SJCRH30 (cell line): ENCODE measurements at regions not wholly inside any gene's neighbourhood (a gene's known extent, or its start where the extent isn't known, plus 50 kb on each side); places are given as distances from the start of the nearest gene placed in this dataset.

Source experiments
- DNase-seq, 2 experiments: peaks; one replicate each; pipeline ENCODE4 v3.0.0-alpha.2; 2015 to 2020
- H3K27ac ChIP-seq: fragments of 250-450 bp; sonication (Bioruptor Pico); 2 replicates; pipeline ENCODE4 v1.5.1; 2020; ENCODE audit warnings: mild to moderate bottlenecking, moderate library complexity
- H3K27me3 ChIP-seq: fragments of 250-450 bp; sonication (Bioruptor Pico); 2 replicates; pipeline ENCODE4 v1.5.1; 2020; ENCODE audit warnings: mild to moderate bottlenecking, moderate library complexity
- H3K36me3 ChIP-seq: fragments of 250-450 bp; sonication (Bioruptor Pico); 2 replicates; pipeline ENCODE4 v1.5.1; 2020; ENCODE audit warnings: mild to moderate bottlenecking, moderate library complexity
- H3K4me1 ChIP-seq: fragments of 250-450 bp; sonication (Bioruptor Pico); 2 replicates; pipeline ENCODE4 v1.5.1; 2020; ENCODE audit warnings: mild to moderate bottlenecking, moderate library complexity
- H3K4me3 ChIP-seq: fragments of 250-450 bp; sonication (Bioruptor Pico); 2 replicates; pipeline ENCODE4 v1.5.1; 2020; ENCODE audit warnings: mild to moderate bottlenecking, moderate library complexity
- H3K9me3 ChIP-seq: fragments of 250-450 bp; sonication (Bioruptor Pico); replicated peaks from 2 replicates; pipeline ENCODE4 v1.5.1; 2020; ENCODE audit warnings: mild to moderate bottlenecking, moderate library complexity

- DNase-seq = peak; percentile 15 to 36
- Histone ChIP-seq H3K4me3 (no peak overlapping the region), H3K9me3 (no peaks in the 10 kb centered on the region), H3K4me1 (peaks cover 25% of the 10 kb centered on the region), H3K27ac (peak overlapping the region; percentile 24; the same call in 1 of the 2 replicates), H3K27me3 (no peaks in the 10 kb centered on the region), H3K36me3 (no peaks in the 10 kb centered on the region)
Measured at GRCh38 chr6:148146717-148147462, 195.7 kb upstream of the SASH1 start.

- H3K4me3 ChIP-seq = no peak overlapping the region
- no peaks in the 10 kb centered on the region for H3K9me3 ChIP-seq
- no peaks in the 10 kb centered on the region for H3K27me3 ChIP-seq
- peak in 1 of 2 experiments; percentile 67 for DNase-seq
- no peaks in the 10 kb centered on the region for H3K36me3 ChIP-seq
- peaks cover 30% of the 10 kb centered on the region for H3K4me1 ChIP-seq
- peak overlapping the region; percentile 24; the same call in 1 of the 2 replicates for H3K27ac ChIP-seq
Measured at GRCh38 chr6:148147463-148147830, 195.2 kb upstream of the SASH1 start.

- Histone ChIP-seq H3K27me3 (no peaks in the 10 kb centered on the region), H3K36me3 (no peaks in the 10 kb centered on the region), H3K4me1 (peaks cover 21% of the 10 kb centered on the region), H3K27ac (no peak overlapping the region), H3K9me3 (no peaks in the 10 kb centered on the region), H3K4me3 (no peak overlapping the region)
- no peak for DNase-seq
Measured at GRCh38 chr6:148151896-148152643, 190.6 kb upstream of the SASH1 start.

- no peaks in the 10 kb centered on the region for H3K36me3 ChIP-seq
- no peak overlapping the region for H3K4me3 ChIP-seq
- H3K4me1 ChIP-seq = peaks cover 18% of the 10 kb centered on the region
- H3K9me3 ChIP-seq = no peaks in the 10 kb centered on the region
- no peak for DNase-seq
- no peak overlapping the region for H3K27ac ChIP-seq
- H3K27me3 ChIP-seq = no peaks in the 10 kb centered on the region
Measured at GRCh38 chr6:148154668-148155067, 188.0 kb upstream of the SASH1 start.

GRCh38 chr6:148155293-148155692 lies 187.3 kb upstream of the SASH1 start:
- H3K36me3 ChIP-seq = no peaks in the 10 kb centered on the region
- no peaks in the 10 kb centered on the region for H3K9me3 ChIP-seq
- H3K27ac ChIP-seq = no peak overlapping the region
- no peak overlapping the region for H3K4me3 ChIP-seq
- DNase-seq = no peak
- H3K27me3 ChIP-seq = no peaks in the 10 kb centered on the region
- peaks cover 14% of the 10 kb centered on the region; the same call in 1 of the 2 replicates for H3K4me1 ChIP-seq

GRCh38 chr6:148157841-148158240 lies 184.8 kb upstream of the SASH1 start:
- no peaks in the 10 kb centered on the region for H3K27me3 ChIP-seq
- H3K36me3 ChIP-seq = no peaks in the 10 kb centered on the region
- peak in 1 of 2 experiments; percentile 16 for DNase-seq
- no peak overlapping the region for H3K4me3 ChIP-seq
- H3K27ac ChIP-seq = no peak overlapping the region
- no peaks in the 10 kb centered on the region for H3K9me3 ChIP-seq
- peaks cover 9% of the 10 kb centered on the region; the same call in 1 of the 2 replicates for H3K4me1 ChIP-seq

- no peaks in the 10 kb centered on the region for H3K9me3 ChIP-seq
- peak in 1 of 2 experiments; percentile 32 for DNase-seq
Measured at GRCh38 chr6:148164645-148165044, 178.0 kb upstream of the SASH1 start.

GRCh38 chr6:148166339-148166968 lies 176.2 kb upstream of the SASH1 start:
- Histone ChIP-seq H3K4me1 (peaks cover 3% of the 10 kb centered on the region), H3K9me3 (no peaks in the 10 kb centered on the region), H3K4me3 (no peak overlapping the region), H3K27ac (no peak overlapping the region), H3K27me3 (no peaks in the 10 kb centered on the region), H3K36me3 (no peaks in the 10 kb centered on the region)
- peak; percentile 21 to 84 for DNase-seq

More at GRCh38 chr6:148164645-148165044, 178.0 kb upstream of the SASH1 start:
- H3K36me3 ChIP-seq = no peaks in the 10 kb centered on the region
- H3K4me3 ChIP-seq = no peak overlapping the region
- H3K27me3 ChIP-seq = no peaks in the 10 kb centered on the region
- no peak overlapping the region for H3K27ac ChIP-seq
- H3K4me1 ChIP-seq = peaks cover 3% of the 10 kb centered on the region

GRCh38 chr6:148169706-148170105 lies 172.9 kb upstream of the SASH1 start:
- DNase-seq = no peak
- Histone ChIP-seq H3K36me3 (no peaks in the 10 kb centered on the region), H3K9me3 (no peaks in the 10 kb centered on the region), H3K4me1 (peaks cover under 1% of the 10 kb centered on the region), H3K27ac (no peak overlapping the region), H3K27me3 (no peaks in the 10 kb centered on the region), H3K4me3 (no peak overlapping the region)

- H3K4me3 ChIP-seq = no peak overlapping the region
- H3K27me3 ChIP-seq = no peaks in the 10 kb centered on the region
- no peak overlapping the region for H3K27ac ChIP-seq
- H3K4me1 ChIP-seq = no peaks in the 10 kb centered on the region
- H3K9me3 ChIP-seq = no peaks in the 10 kb centered on the region
- no peak for DNase-seq
- H3K36me3 ChIP-seq = no peaks in the 10 kb centered on the region
Measured at GRCh38 chr6:148170286-148170685, 172.4 kb upstream of the SASH1 start.

- Histone ChIP-seq H3K27me3 (no peaks in the 10 kb centered on the region), H3K9me3 (no peaks in the 10 kb centered on the region), H3K27ac (no peak overlapping the region), H3K36me3 (no peaks in the 10 kb centered on the region), H3K4me1 (no peaks in the 10 kb centered on the region), H3K4me3 (no peak overlapping the region)
- no peak for DNase-seq
Measured at GRCh38 chr6:148173548-148173947, 169.1 kb upstream of the SASH1 start.

GRCh38 chr6:148175550-148176188 lies 167.0 kb upstream of the SASH1 start:
- no peaks in the 10 kb centered on the region for H3K9me3 ChIP-seq
- H3K27me3 ChIP-seq = no peaks in the 10 kb centered on the region
- no peak overlapping the region for H3K4me3 ChIP-seq
- H3K4me1 ChIP-seq = no peaks in the 10 kb centered on the region
- DNase-seq = no peak
- H3K27ac ChIP-seq = no peak overlapping the region
- no peaks in the 10 kb centered on the region for H3K36me3 ChIP-seq

- Histone ChIP-seq H3K4me1 (no peaks in the 10 kb centered on the region), H3K4me3 (no peak overlapping the region), H3K27ac (no peak overlapping the region), H3K36me3 (no peaks in the 10 kb centered on the region), H3K9me3 (no peaks in the 10 kb centered on the region), H3K27me3 (no peaks in the 10 kb centered on the region)
- peak; percentile 50 to 78 for DNase-seq
Measured at GRCh38 chr6:148177589-148178233, 164.9 kb upstream of the SASH1 start.

GRCh38 chr6:148179786-148180185 lies 162.9 kb upstream of the SASH1 start:
- no peak overlapping the region for H3K4me3 ChIP-seq
- no peak overlapping the region for H3K27ac ChIP-seq
- DNase-seq = peak; percentile 36 to 70
- H3K27me3 ChIP-seq = no peaks in the 10 kb centered on the region
- H3K9me3 ChIP-seq = no peaks in the 10 kb centered on the region
- H3K4me1 ChIP-seq = no peaks in the 10 kb centered on the region
- H3K36me3 ChIP-seq = no peaks in the 10 kb centered on the region
